ENCODE measurements at regions not wholly inside any gene's neighbourhood (a gene's known extent, or its start where the extent isn't known, plus 50 kb on each side); places are given as distances from the start of the nearest gene placed in this dataset.
"Not testable (repeated sequence)": the region's sequence is repeated elsewhere in the genome, so short reads cannot be mapped to it uniquely, and the experiment has no call there.

DNA sequence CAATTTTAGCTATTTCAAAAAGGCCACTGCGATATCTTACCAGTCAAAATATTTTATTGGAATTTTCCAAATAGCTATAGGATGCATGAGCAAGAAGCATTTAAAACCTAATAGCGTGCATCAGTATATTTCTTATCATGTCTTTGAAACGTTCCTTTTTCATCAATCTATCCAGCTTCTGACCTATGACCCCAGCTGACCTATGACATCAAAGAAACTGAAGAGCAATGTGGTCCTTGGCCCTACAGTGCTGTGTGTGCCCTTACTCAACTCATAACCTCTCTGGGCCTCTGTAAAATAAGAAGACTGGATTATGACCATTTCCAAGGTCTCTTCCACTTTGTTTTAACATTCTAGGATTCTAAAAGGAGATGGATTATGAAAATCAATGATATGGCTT, 118.2 kb downstream of the ZNF22 start:
- no peak for DNase-seq (ENCODE audit: low spot score)

DNA sequence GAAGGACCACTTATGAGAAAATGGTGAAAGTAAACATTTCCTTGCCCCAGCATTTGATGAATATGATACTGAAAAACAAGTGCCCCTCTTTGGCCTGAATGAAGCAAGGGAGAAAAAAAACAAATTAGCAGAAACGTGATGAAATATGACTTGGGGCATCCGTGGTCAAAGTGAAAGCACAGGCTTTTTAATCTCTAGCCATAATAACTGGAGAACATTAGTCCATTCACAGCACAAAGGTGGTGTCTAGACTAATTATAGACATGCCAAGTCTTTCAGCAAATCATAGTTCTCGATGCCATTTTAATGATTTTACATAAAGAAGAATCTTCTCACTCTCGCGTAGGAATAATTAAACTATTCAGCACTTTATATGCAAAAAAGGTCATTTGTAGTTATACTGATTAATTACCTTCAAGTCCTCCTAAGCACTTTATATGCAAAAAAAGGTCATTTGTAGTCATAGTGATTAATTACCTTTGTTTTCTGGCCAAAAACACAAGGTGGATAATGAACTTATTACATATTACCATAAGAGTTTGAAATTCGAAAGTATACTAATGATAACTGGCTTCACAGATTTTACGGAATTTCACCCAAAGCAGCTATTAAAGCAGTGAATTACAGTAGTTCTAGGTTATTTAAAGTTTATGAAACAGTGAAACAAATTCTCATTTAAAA, 121.6 kb downstream of the ZNF22 start:
- not testable (repeated sequence) for DNase-seq (ENCODE audit: low spot score)

DNA sequence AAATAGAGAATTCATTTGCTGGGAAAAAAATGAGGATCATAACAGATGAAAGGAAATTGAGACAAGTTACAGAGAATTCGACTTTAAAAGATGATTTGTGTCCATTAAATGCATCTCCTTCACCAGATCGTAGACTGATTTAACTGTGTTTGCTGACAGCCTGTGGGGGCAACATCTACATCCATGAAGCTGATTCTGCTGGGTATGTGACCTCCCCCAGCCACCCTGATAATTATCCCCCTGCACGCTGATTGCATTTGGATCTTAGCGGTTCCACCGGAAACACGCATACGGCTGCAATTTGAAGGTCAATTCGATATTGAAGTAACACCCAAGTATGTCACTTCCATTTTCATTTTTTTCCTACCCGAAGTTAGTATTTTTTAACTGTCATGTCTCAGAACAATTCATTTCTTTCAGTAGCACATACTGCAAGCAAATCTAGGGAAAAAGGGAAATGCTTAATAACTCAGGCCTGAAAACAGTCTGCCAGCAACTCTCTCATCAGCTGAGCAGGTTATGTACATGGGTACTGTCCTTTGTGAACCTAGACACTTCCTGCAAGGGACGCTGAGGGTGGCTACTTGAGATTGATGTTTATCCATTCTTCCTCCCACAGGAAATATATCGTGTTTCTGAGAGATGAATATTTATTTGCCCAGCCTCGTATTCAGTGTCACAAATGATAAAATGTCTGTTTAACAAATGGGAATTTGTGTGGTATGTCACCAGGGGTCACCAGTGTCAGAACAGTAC, 134.9 kb downstream of the ZNF22 start:
- no peak for DNase-seq (ENCODE audit: low spot score)

DNA sequence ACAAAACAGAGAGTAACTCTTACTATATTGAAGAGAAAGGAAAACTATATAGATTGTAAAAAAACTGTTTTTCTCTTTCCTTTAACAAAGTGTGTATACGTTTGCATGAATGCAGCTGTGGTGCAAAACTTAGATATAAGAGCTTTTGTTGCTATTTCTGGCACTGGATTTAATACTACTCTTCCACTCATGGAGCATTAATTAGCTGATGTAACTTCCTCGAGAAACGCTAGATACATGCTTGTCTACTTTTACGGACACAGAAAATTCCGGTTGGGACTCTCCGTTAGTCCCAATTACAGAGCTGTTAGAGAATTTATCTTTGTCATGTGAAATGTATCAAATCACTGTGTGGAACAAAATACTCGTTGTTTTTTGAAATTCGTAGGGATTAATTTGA, 135.5 kb downstream of the ZNF22 start:
- DNase-seq (ENCODE audit: low spot score): no peak

DNA sequence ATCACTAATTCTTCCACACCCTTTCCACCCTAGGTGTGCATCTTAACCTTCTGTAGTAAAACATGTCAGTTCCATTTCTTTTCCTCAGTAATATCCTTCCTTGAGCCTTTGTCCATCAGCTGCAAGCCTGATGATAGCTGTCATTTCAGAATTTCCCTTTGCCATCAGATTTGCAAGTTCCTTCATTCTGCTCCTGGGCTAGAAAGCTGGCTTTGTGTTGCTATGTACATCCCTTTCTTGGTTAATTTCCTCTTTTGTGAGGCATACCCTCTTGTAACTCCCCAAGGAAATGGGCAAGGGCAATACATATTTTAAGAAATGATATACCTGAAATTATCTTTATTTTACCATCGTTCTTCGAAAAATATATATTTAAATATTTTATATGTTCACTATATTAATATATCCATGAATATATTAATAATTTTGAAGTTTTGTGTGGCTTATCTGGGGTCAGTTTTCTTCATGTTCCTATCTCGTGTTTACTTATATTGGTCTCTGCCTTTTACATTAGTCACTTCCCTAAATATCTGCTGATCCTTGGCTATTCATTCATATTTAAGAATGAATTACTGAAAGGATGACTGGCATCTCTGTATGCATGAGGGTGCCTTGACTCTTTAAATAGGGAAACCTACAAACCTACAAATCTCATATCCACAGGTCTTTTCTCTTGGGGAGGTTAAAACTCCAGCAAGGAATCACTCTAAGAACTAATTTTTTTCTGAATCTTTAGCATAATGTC, 143.8 kb downstream of the ZNF22 start:
- DNase-seq (ENCODE audit: low spot score): no peak

DNA sequence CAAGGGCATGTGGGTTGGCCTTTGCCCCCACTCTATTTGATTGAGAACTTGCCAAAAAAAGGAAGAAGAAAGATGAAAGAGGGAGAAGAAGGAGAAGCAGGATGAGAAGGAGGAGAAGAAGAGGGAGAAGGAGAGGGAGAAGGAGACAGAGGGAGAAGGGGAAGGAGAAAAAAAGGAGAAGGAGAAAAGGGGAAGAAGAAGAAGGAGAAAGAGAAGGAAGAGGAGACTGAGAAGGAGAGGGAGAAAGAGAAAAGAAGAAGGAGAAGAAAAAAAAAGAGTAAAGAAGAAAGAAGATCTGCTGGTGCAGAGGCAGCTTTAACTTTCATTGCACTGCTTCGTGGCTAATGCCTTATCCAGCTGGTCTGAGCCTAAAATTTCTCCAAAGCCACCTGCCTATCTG, 144.4 kb downstream of the ZNF22 start:
- not testable (repeated sequence) for DNase-seq (ENCODE audit: low spot score)

DNA sequence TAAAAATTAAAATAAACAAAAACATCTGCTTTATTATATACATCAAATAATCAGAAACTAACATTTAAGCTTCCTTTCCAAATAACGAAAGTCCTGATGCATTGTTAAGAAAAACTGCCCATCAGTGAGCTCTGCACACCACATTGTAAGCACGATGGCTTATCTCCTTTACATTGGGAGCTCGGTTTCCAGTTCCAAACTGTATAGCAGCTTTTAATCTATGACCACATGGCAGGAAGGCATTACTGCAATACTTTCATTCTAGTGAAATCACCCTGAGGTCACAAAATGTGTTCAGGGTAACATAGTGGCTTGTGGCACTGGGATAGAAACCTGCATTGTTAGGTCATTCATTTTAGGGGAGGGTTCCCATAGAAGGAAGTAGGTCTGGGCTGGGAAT, 146.3 kb downstream of the ZNF22 start:
- DNase-seq (ENCODE audit: low spot score): no peak

DNA sequence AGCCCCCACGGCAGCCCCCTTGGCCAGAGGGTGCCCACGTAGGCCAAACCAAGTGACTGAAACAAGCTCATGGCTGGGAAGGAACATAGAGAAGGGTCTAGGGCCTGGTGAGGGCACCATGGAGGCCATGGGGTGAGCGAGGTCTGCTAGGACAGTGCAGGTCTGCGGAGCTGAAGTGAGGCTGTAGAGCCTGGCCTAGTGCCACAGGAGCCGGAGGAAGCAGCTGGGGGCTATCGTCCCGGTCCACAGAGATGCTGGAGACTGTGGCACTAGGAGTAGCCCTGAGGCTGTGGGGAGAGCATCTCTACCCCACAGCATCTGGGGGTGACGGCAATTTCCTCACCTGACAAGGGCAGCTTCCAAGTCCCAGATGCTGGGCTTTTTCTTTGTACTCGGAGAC, 150.3 kb downstream of the ZNF22 start:
- DNase-seq (ENCODE audit: low spot score): no peak

DNA sequence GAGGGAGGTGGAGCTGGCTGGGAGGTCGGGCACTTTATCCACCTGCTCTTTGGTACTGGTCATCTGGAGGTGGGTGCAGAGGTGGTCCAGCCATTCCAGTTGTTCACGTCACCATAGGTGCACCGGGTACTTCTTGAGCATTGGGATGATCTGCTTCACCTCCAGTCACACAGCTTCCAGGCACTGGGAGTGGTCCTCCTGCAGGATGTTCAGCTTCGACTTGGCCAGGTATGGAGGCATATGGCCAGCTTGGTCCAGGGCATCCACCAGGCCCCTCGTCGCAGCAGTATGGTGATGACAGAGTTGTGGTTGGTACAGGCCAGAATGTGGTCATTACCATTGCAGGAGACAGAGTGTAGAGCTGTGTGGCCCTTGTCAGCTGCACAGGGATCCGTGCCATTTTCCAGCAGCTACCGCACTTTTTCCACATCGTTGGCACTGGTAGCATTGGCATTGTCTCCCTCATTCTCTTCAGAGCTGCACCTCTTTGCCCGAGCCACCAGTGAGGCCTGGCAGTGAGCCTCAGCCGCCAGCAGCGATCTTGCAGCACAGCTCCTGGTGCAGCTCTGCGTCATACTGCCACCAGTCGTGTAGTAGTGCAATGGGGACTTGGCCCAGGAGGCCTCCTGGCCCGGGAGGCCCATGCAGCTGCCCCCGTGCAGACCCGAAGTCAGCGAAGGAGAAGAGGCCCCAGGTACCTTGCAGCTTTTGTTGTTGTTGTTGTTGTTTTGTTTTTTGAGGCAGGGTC, 150.9 kb downstream of the ZNF22 start:
- no peak for DNase-seq (ENCODE audit: low spot score)

DNA sequence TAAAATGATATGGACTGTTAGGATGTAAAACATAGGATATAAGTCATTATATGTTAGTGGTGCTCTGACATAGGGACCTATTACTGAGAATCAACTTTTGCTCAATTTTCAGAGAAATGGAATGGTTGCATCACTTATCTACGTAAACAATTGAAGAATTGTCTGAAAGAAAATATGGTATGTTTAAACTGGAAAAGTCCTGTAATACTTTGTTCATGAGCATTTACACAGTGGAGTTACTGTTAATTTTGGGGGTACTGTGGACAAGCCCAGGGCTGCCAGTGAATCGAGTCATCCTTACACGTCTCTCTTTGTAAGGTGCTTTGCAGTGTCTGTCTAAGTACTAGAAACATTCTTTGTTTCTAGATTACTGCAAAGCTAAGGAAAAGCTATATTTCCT, 152.0 kb downstream of the ZNF22 start:
- no peak for DNase-seq (ENCODE audit: low spot score)

DNA sequence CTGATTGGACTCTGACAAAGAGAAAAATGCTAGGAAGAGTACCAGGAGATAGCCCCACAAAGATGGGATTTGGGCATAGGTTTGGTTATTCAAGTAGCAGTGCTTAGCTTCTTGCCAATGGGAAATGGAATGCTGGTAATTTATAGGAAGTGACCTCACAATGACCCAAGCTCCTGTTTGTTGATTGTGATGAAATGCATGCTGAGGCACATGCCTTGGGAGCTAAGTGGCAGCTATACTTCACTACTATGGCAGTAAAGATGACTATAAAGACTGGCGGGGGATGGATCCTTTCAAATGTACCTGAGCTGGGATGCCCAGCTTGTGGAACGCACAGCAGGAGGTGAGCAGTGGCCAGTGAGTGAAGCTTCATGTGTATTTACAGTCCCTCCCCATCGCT, 153.8 kb downstream of the ZNF22 start:
- DNase-seq (ENCODE audit: low spot score): no peak

DNA sequence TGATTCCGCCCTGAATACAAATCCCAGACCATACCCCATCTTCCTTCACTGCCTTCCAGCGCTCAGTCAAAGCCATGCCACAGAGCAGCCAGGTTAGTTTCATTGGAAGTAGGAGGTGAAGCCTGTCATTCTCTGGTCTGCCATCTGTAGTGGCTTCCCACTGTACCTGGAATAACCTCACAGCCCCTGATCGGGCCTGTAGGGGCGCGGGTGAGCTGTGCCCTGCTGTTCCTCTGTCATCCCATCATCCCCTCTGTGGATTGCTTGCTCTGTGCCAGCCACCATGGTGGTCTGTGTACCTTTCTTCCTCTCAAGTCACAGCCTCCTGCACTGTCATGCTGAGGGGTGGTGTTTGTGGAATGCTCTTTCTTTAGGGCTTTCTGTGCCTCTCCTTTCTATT, 155.1 kb downstream of the ZNF22 start:
- no peak for DNase-seq (ENCODE audit: low spot score)

DNA sequence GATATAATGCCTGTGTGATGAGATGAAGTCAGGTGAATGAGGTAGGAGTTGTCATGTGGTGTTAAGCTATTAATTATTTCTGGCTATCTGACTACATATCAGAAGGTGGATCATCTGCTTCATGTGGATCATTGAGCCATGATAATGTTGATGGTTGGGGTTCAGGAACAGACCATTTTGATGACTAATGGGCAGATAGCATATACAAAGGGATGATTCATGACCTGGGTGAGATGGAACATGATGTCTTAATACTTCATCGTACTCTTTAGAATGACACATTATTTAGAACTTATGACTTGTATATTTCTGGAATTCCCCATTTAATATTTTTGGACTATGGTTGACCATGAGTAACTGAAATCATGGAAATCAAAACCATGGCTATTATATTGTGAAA, 155.1 kb downstream of the OR13A1 start:
- no peak for DNase-seq (ENCODE audit: low spot score)

DNA sequence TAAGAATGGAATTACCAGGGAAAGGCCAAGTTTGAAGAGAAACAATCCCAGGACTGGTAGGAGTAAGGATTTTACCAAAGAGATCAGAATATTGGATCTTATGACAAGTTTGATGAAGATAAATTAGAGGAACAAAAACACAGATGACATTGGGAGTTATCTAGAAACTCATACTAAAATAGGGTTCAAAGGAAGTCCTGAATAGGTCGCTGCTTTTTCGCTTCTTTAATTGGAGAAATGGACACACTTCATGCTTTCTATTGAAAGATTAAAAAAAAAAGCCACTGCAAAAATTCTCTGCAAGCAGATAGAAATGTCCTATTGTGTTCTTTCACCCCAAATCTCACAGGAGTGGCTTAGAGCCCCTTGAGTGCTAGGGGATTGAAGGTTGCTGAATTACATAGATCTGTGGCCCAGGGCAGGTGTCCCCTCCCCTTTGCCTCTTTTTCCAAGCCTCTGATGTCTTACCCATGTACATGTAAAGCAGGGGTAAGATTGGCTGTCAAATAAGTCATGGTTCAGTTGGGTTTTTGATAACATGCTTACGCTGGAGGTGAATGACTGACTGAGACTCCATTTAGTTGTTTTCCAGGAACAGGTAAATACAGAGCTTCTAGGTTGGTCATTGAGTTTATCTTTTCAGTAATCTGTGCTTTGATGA, 152.0 kb downstream of the OR13A1 start:
- DNase-seq (ENCODE audit: low spot score): no peak

DNA sequence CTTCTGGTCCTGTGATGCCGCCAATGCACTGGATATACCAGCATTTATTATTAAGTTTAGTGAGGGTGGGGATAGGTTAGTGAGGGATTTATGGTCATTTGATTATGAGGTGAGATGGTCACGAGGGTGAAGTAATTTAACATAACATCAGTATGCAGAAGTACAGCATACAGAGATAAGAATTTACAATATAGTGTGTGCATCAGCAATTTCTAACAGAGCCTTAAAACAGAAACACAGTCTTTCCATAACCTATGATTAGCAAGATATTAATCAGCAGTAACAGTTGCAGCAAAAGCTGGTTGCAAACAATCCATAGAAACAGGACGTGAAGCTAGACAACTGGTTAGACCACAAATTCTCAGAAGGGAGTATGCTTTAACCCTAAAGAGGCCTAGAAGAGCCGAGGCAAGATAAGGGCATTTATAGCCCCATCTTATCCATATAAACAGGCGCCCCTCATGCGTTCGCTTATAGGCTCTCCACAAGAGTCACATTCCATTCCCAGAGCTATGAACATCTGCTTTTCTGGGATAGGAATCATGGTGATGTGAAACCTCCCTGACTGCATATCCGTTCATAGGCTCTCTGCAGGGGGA, 139.8 kb downstream of the OR13A1 start:
- DNase-seq (ENCODE audit: low spot score): not testable (repeated sequence)

DNA sequence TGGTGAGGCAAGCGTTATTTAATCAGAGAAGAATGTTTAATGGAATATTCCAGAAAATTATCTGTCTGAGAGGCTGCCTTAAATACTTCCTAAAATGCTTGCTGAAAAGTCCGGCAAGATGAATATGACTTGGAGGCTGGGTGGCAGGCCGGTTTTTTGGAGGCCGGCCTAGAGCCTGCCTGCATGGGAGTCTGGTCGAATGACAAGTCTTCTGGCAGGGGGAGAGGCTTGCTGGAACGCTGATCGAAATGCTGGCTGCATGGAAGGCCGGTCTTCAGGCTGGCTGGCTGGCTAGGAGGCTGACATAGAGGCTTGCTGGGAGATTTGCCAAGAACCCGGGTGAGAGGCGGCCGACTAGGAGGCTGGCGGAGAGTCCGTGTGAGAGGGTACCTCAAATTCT, 135.7 kb downstream of the OR13A1 start:
- DNase-seq (ENCODE audit: low spot score): no peak

DNA sequence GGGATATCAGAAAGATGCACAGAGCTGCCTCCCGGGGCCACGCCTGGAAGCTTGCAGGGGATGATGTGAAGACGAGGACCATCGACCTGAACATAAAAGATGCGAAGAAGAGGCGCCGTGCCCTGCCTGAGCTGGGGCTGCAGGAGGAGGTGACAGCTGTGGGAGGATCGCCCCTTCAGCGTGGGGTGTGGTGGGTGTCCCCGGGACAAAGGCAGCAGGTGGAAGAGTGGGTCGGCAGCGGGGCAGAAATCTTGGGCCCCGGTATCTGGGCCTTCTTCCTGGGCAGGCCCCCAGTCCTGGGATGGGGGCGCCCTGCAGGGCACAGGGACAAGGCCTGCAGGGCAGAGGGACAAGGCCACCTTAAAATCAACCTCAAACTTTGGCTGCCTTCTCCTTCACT, 134.9 kb downstream of the OR13A1 start:
- no peak for DNase-seq (ENCODE audit: low spot score)

DNA sequence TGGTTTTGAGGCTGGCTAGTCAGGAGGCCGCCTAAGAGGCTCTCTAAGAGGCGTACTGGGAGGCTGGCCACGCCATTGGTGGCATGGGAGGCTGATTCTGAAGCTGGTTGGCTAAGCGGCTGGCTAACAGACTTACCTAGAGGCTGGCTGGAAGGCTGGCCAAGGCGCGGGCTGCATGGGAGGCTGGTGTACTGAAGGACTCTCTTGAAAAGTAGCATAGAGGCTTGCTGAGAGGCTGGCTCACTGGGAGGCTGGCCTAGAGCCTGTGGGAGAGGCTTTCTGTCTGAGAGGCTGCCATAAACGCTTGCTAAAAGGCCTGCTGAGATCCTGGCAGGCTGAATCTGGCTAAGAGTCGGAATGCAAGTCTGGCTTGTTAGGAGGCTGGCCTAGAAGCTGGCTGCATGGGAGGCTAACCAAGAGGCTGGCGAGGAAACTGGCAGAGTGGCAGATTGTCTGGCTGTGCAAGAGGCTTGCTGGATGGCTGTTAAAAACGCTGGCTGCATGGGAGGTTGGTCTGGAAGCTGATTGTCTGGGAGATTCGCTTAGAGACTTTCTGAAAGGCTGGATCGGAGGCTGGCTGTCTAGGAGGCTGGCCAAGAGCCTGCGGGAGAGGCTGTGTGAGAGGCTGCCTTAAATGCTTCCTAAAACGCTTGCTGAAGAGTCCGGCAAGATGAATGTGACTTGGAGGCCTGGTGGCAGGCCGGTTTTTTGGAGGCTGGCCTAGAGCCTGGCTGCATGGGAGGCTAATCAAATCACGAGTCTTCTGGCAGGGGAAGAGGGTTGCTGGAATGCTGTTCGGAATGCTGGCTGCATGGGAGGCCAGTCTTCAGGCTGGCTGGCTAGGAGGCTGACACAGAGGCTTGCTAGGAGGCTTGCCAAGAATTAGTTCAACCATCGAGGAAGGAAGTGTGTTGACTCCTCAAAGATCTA, 134.2 kb downstream of the OR13A1 start:
- DNase-seq (ENCODE audit: low spot score): no peak

DNA sequence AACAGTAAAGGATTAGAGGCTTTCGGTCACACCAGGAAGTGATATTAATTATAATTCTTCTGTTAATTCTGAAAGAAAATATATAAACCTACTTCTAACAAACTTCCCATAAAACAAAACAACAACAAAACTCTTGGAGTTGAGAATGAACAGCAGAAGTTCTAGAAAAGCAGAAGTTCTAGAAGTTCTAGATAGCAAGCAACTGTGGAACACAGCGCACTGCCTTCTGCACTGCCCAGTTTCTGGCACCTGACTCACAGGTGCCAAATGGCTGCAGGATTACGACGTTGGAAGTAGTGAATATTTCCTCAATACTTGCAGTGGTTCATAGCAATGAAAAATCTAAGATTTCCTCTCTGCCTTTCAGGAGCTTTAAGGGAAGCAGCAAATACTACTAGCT, 132.2 kb downstream of the OR13A1 start:
- DNase-seq (ENCODE audit: low spot score): no peak

DNA sequence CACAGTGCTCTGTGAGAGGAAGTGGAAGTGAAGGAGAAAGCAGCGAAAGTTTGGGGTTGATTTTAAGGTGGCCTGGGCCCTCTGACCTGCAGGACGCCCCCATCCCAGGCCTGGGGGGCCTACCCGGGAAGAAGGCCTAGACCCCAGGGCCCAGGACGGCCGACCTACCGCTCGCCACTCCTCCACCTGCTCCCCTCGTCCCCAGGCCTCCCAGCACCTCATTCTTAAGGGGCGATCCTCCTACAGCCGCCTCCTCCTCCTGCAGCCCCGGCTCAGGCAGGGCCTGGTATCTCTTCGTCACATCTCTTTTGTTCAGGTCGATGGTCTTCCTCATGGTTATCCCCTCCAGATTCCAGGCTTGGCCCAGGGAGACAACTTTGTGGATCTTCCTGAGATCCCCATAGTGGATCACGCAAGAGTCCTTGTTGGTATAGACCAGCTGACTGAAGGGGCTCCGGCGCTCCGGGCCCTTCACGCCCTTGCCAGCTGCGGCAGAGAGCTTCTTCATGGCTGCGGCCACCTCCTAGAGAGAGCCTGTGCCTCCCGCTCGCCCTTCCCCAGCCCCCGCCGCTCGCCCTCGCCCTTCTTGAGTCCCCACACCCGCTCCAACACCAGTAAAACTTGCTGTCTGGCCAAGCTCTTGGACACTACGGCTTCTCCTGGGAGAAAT, 117.5 kb downstream of the OR13A1 start:
- no peak for DNase-seq (ENCODE audit: low spot score)

Data from NAMALWA (cell line).